HepG2 (cell line): ENCODE measurements at regions not wholly inside any gene's neighbourhood (a gene's known extent, or its start where the extent isn't known, plus 50 kb on each side); places are given as distances from the start of the nearest gene placed in this dataset.

ENCODE experiments used
- FLYWCH1 ChIP-seq: sonication (generic); formaldehyde crosslinking; IDR thresholded peaks from 2 replicates; pipeline ENCODE4 v1.8.1; 2023; ENCODE audit warnings: mild to moderate bottlenecking, missing genetic modification reagents
- HNRNPLL ChIP-seq: fragments of 200-400 bp; formaldehyde crosslinking; IDR thresholded peaks from 2 replicates; pipeline ENCODE4 v1.6.1; 2017; ENCODE audit warnings: mild to moderate bottlenecking, low read depth, low read length; ENCODE audit not compliant: poor library complexity, severe bottlenecking
- HOXA3 ChIP-seq: sonication (generic); formaldehyde crosslinking; IDR thresholded peaks from 2 replicates; pipeline ENCODE4 v1.5.0; 2020; ENCODE audit warnings: missing genetic modification reagents
- SMARCC2 ChIP-seq: fragments of 450-650 bp; IDR thresholded peaks from 2 replicates; pipeline ENCODE4 v1.6.1; 2017; ENCODE audit warnings: antibody characterized with exemption, mild to moderate bottlenecking
- ZBTB40 ChIP-seq, 2 experiments: fragments of 450-650 bp in 1 of 2; sonication (generic) in 1 of 2; formaldehyde crosslinking in 1 of 2; IDR thresholded peaks; 2 replicates each; pipeline versions ENCODE4 v1.6.1 to v1.8.0; 2016 to 2022; ENCODE audit warnings: antibody characterized with exemption in 1 of 2, mild to moderate bottlenecking in 1 of 2, missing genetic modification reagents in 1 of 2
- ZNF512B ChIP-seq: sonication (generic); formaldehyde crosslinking; IDR thresholded peaks from 2 replicates; pipeline ENCODE4 v1.5.1; 2020; ENCODE audit warnings: missing genetic modification reagents, mild to moderate bottlenecking, borderline replicate concordance
- ZNF713 ChIP-seq: sonication (generic); formaldehyde crosslinking; IDR thresholded peaks from 2 replicates; pipeline ENCODE4 v1.4.0; 2020; ENCODE audit warnings: mild to moderate bottlenecking, missing genetic modification reagents
- TF ChIP-seq, protein P1 (sequence below): sonication (generic); formaldehyde crosslinking; IDR thresholded peaks from 2 replicates; pipeline ENCODE4 v1.4.0; 2020; ENCODE audit warnings: missing genetic modification reagents, borderline replicate concordance
- TF ChIP-seq, protein P2 (sequence below): sonication (generic); formaldehyde crosslinking; IDR thresholded peaks from 2 replicates; pipeline ENCODE4 v1.8.0; 2022; ENCODE audit warnings: mild to moderate bottlenecking, missing genetic modification reagents

DNA sequence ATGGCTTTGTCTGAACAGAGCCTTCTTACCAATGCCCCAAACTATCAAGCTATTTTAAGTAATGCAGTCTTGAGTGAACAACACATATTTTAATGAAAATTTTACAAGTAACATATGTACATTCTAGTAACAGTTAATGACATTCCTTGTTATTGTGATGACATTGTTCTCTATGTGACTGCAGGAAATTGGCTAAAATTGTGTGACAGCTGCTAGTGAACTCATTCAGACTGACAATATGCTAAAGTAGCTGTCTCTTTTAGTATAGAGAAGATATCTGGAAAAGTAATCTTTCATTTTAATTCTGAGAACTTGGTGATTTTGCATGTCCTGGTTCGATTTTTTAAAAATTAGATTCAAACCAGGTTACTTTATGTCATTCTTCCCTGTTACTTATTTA, 259.8 kb upstream of the MAGI2 start (continued):
- no peak for TF ChIP-seq ZBTB40 (IDR thresholded peaks at IDR 0.05)
- no peak for TF ChIP-seq ZBTB40 (CRISPR knock-in tag; IDR thresholded peaks at IDR 0.05)
- no peak for TF ChIP-seq ZNF713 (CRISPR knock-in tag)
- TF ChIP-seq, protein P1, sequence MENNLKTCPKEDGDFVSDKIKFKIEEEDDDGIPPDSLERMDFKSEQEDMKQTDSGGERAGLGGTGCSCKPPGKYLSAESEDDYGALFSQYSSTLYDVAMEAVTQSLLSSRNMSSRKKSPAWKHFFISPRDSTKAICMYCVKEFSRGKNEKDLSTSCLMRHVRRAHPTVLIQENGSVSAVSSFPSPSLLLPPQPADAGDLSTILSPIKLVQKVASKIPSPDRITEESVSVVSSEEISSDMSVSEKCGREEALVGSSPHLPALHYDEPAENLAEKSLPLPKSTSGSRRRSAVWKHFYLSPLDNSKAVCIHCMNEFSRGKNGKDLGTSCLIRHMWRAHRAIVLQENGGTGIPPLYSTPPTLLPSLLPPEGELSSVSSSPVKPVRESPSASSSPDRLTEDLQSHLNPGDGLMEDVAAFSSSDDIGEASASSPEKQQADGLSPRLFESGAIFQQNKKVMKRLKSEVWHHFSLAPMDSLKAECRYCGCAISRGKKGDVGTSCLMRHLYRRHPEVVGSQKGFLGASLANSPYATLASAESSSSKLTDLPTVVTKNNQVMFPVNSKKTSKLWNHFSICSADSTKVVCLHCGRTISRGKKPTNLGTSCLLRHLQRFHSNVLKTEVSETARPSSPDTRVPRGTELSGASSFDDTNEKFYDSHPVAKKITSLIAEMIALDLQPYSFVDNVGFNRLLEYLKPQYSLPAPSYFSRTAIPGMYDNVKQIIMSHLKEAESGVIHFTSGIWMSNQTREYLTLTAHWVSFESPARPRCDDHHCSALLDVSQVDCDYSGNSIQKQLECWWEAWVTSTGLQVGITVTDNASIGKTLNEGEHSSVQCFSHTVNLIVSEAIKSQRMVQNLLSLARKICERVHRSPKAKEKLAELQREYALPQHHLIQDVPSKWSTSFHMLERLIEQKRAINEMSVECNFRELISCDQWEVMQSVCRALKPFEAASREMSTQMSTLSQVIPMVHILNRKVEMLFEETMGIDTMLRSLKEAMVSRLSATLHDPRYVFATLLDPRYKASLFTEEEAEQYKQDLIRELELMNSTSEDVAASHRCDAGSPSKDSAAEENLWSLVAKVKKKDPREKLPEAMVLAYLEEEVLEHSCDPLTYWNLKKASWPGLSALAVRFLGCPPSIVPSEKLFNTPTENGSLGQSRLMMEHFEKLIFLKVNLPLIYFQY, result no peak
- no peak for TF ChIP-seq ZNF512B
- TF ChIP-seq, protein P2, sequence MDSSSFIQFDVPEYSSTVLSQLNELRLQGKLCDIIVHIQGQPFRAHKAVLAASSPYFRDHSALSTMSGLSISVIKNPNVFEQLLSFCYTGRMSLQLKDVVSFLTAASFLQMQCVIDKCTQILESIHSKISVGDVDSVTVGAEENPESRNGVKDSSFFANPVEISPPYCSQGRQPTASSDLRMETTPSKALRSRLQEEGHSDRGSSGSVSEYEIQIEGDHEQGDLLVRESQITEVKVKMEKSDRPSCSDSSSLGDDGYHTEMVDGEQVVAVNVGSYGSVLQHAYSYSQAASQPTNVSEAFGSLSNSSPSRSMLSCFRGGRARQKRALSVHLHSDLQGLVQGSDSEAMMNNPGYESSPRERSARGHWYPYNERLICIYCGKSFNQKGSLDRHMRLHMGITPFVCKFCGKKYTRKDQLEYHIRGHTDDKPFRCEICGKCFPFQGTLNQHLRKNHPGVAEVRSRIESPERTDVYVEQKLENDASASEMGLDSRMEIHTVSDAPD (CRISPR knock-in tag), result no peak
- no peak for TF ChIP-seq HNRNPLL
- TF ChIP-seq HOXA3 (CRISPR knock-in tag), result no peak
- TF ChIP-seq FLYWCH1 (CRISPR knock-in tag), result no peak
- TF ChIP-seq SMARCC2, result no peak
